Motor neuron (in vitro differentiated cells): ENCODE measurements at regions not wholly inside any gene's neighbourhood (a gene's known extent, or its start where the extent isn't known, plus 50 kb on each side); places are given as distances from the start of the nearest gene placed in this dataset.

Experiments used
- ATAC-seq, 8 experiments: fragments of 200-7000 bp; cut with Tn5 transposase; replicated peaks in 6 of 8; 2 replicates each; pipeline ENCODE4 v1.8.0; 2021; ENCODE audit warnings: mild to moderate bottlenecking in 8 of 8, moderate library complexity in 8 of 8
- H3K27ac ChIP-seq, 2 donors: fragments of 250-450 bp; sonication (Bioruptor Pico); 2 replicates each; pipeline ENCODE4 v1.9.0; 2021; ENCODE audit warnings: antibody characterized with exemption in 2 of 2, mild to moderate bottlenecking in 2 of 2, moderate library complexity in 1 of 2
- H3K4me1 ChIP-seq, 2 donors: fragments of 250-450 bp; sonication (Bioruptor Pico); replicated peaks in 1 of 2; 2 replicates each; pipeline ENCODE4 v1.6.1; 2021; ENCODE audit warnings: antibody characterized with exemption in 2 of 2, mild to moderate bottlenecking in 2 of 2, moderate library complexity in 1 of 2
- H3K4me3 ChIP-seq, 5 donors: fragments of 250-450 bp; sonication (Bioruptor Pico); 2 replicates each; pipeline ENCODE4 v1.9.0; 2021; ENCODE audit warnings: antibody characterized with exemption in 5 of 5, mild to moderate bottlenecking in 5 of 5, moderate library complexity in 4 of 5
- WGBS, 10 experiments: fragments of 450-650 bp; shearing (Covaris generic); methylation state at CpG; one replicate each; pipeline ENCODE4 v1.0.0; 2022; 5-methylcytosine and 5-hydroxymethylcytosine counted together
- in situ Hi-C, 9 experiments: fragments of 400-800 bp; cut with MboI; loops; one replicate each; pipeline ENCODE4 v1.15.0; 2021; ENCODE audit warnings: low sequenced_read_pairs in 9 of 9, low pct_unique_long_range_greater_than_20kb in 2 of 9; ENCODE audit not compliant: unreplicated experiment in 9 of 9

DNA sequence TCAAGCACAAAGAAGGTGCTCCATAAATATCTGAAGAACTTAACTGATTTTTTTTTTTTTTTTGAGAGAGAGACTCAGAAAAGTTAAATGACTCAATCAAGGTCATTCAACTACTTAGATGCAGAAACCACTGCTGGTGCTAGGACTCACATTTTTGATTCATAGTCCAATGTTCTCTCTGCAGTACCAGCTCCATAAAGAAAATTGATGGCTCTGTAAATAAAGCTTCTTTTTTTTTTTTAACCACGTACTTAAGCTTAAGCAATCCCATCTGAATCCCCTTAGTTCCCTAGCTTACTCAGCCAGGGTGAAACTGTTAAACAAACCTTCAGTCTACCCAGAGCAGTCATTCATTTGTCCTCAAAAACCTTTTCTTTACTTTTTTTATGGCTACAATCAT is 657.0 kb upstream of the WWC1 start:
- in situ Hi-C loops: no loop called here
- Histone ChIP-seq H3K4me1 (peaks cover 0 to 4% of the 10 kb centered on the region in 2 donors), H3K27ac (no peak overlapping the region), H3K4me3 (no peak overlapping the region)
- 0 to 83% (median 35%) methylated on average over 1 of the region's 1 CpG; no CpG with 5 or more reads in 2 of the 10 experiments for WGBS, 10 experiments
- peak in 2 of 8 experiments; percentile 12 to 47 for ATAC-seq

DNA sequence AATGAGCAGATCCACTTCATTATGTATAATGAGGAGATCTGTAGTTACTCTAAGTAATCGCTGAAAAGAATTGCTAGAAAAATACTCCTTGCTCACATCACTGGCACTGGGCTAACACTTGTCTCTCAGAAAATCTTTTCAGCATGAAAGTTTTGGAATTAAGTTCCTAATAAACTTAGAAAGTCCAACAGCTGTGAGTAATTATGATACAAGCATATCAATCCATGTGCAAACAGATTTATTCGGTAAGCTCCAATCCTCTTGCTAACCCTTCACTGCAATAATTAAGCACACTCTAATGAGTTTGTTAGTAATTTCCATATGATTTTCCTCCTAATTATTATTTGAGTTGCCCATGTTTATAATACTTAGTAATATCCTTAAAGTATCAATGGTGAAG is 652.6 kb upstream of the WWC1 start:
- no peak for ATAC-seq
- in situ Hi-C loops: no loop called here
- Histone ChIP-seq H3K4me3 (no peak overlapping the region), H3K4me1 (peaks cover 0 to 4% of the 10 kb centered on the region in 2 donors), H3K27ac (no peak overlapping the region)
- WGBS, 10 experiments: 0 to 100% (median 80%) methylated on average over 1 to 2 of the region's 2 CpGs

DNA sequence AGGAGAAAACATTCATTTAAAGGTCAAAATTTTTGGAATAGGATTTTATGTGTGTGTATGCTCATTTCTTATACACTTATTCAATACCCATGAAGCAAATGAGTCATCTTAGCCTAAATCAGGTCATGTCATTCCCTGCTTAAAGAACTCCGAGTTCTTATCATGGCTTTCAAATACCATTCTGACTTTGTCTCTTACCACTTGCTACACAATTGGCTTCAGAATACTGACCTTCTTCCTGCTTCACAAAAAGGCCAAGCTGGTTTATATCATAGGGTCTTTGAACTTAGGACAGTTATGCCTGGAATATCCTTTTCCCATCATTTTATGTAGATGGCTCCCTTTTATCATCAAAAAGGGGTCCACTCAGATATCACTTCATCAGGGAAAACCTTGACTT is 652.2 kb upstream of the WWC1 start:
- no peak overlapping the region for H3K27ac ChIP-seq
- in situ Hi-C loops: no loop called here
- no peak for ATAC-seq
- H3K4me3 ChIP-seq: no peak overlapping the region
- WGBS, 10 experiments: 0 to 83% (median 78%) methylated on average over 1 of the region's 1 CpG; no CpG with 5 or more reads in 3 of the 10 experiments
- peaks cover 0 to 4% of the 10 kb centered on the region in 2 donors for H3K4me1 ChIP-seq

DNA sequence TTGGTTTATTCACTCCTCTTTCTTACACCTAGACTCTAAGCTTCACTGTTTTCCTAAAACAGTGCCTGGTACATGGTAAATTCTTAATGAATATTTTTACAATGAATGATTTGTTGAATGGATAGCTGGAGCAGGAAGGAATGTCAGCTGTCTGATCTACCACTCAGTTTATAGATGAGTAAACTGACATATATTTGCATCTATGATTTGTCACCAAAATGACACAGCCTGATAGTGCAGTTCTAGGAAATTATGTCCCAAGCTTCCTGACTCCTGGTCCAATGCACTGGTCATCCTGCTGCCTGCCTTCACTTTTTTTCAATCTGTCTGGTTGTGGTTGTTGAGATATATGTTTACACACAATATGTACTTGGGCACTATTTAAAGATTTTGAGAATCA is 651.7 kb upstream of the WWC1 start:
- Histone ChIP-seq H3K4me1 (peaks cover 0 to 4% of the 10 kb centered on the region in 2 donors), H3K27ac (no peak overlapping the region), H3K4me3 (no peak overlapping the region)
- in situ Hi-C loops: no loop called here
- peak in 1 of 8 experiments; percentile 26 for ATAC-seq

DNA sequence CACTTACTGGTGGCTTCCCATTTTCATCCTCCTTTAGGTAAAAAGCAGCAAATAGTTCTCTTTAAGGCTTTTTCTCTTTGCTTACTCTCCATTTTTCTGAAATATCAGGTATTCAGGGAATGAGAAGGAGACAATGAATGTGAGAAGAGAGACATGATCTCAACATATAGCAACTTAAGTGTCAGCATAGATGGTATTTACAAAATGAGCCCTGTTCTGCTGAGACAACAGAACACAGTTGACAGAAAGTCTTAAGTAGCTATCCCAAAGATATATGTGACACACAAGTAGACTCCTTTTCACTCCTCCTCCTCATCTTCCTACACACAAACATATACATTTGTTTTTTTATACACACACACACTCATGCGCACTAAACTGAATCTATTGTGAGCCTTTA is 649.3 kb upstream of the WWC1 start:
- 80 to 100% (median 100%) methylated on average over 1 of the region's 1 CpG; no CpG with 5 or more reads in 2 of the 10 experiments for WGBS, 10 experiments
- Histone ChIP-seq H3K27ac (no peak overlapping the region), H3K4me3 (no peak overlapping the region), H3K4me1 (peaks cover 0 to 4% of the 10 kb centered on the region in 2 donors)
- ATAC-seq: no peak
- in situ Hi-C loops: no loop called here

DNA sequence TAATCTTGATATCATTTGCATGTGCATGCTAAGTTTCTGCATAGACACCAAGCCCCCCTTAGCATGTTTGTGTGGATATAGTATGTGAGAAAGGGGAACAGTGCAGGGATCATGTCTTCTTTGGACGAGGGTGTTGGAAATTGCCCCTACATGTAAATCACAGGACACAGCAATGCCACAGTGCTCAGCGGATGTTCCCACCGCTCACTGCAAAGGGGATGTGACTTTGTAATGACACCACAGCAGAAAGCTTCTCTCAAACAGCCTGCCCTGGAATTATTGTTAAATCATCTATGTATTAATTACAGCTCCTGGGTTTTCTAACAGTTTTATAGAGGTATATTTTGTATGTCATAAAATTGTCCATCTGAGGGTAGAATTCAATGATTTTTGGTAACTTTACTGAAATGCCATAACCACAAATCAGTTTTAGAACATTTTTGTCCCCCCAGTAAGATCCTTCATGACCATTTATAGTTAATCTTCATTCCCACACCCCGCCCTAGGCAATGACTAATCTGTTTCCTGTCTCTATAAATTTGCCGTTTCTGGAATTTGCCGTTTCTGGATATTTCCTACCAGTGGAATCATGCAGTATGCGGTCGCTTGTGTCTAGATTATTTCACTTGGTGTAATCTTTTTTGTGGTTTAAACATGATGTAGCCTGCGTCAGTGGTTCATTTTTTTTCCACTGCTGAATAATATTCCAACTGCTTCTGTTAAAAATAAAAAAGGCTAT is 648.5 kb upstream of the WWC1 start:
- Histone ChIP-seq H3K27ac (no peak overlapping the region), H3K4me3 (no peak overlapping the region), H3K4me1 (peaks cover 0 to 4% of the 10 kb centered on the region in 2 donors)
- peak in 2 of 8 experiments; percentile 90 to 92 for ATAC-seq
- in situ Hi-C loops: no loop called here
- 7 to 98% (median 88%) methylated on average over 4 to 9 of the region's 9 CpGs for WGBS, 10 experiments

DNA sequence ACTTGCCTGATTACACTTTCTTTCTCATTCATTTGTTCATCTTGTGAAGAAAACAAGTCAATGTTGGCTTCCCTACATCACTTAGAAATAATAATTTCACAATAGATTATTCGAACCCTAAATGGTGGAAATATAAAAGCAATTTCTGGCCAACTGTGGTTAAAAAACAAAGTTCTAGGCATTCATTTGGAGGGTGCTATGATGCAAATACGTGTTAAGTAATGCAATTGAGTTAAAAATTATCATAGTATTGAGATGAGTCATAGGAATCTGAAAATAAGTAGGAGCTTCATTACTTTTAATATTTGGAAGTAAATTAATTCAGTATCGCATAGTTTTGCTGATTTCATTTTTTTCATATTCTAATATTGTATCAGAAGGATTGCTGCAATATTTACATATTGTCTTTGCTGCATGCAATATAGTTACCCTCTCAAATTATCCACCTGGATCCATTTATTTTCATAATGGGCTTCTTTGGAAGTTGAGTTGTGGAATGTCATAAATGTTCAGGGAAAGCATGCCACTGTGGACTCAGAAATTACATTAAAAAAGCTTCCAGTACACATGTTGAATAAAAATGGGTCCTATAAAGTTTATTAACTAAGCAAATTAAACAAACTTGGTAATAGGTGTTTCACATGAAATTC is 647.7 kb upstream of the WWC1 start:
- ATAC-seq: peak in 2 of 8 experiments; percentile 10 to 36
- no peak overlapping the region for H3K4me3 ChIP-seq
- H3K4me1 ChIP-seq: peaks cover 0 to 2% of the 10 kb centered on the region in 2 donors
- 0 to 100% (median 92%) methylated on average over 1 to 3 of the region's 3 CpGs for WGBS, 10 experiments
- no peak overlapping the region for H3K27ac ChIP-seq
- in situ Hi-C loops: no loop called here

DNA sequence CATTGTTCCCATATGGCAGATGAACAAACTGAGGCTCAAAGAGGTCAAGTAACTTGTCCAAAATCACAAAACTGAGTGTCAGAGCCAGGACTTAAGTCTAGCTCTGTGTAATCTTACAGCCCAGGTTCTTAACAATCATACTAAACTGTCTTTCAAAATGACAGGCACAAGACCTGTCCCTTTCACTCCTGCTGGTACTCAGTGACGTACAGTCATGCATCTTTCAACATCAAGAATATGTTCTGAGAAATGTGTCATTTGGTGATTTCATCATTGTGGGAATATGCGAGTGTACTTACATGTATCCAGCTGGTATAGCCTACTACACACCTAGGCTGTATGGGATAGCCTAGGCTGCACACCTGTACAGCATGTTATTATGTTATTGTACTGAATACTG is 646.8 kb upstream of the WWC1 start:
- Histone ChIP-seq H3K4me3 (no peak overlapping the region), H3K4me1 (peaks cover 1 to 5% of the 10 kb centered on the region in 2 donors), H3K27ac (no peak overlapping the region)
- in situ Hi-C loops: no loop called here
- peak in 2 of 8 experiments; percentile 13 to 21 for ATAC-seq
- 33 to 100% (median 91%) methylated on average over 1 to 2 of the region's 2 CpGs; no CpG with 5 or more reads in 2 of the 10 experiments for WGBS, 10 experiments

DNA sequence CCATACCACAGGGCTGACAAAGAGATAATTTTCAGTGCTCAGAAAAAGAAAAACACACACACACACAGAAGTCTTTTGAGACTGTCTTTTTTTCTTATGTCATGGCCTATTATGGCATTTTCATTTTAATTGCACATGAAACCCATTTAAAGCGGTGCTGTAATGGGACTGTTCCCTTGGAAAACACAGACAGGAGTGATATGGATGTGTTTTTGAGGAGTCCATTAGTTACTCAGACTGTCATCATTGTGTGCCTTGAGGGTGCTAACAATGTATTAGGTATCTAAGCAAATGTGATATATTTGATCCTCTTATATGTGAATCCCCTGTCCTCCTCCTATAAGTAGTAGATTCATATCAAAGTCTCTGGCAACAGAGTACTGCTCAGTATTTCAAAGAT is 642.0 kb upstream of the WWC1 start:
- H3K27ac ChIP-seq: no peak overlapping the region
- ATAC-seq: peak in 5 of 8 experiments; percentile 61 to 69 (median 62)
- WGBS, 10 experiments: 20 to 86% (median 38%) methylated on average over 1 of the region's 1 CpG; no CpG with 5 or more reads in 5 of the 10 experiments
- H3K4me1 ChIP-seq: peaks cover 4 to 10% of the 10 kb centered on the region in 2 donors
- in situ Hi-C loops: no loop called here
- H3K4me3 ChIP-seq: no peak overlapping the region

DNA sequence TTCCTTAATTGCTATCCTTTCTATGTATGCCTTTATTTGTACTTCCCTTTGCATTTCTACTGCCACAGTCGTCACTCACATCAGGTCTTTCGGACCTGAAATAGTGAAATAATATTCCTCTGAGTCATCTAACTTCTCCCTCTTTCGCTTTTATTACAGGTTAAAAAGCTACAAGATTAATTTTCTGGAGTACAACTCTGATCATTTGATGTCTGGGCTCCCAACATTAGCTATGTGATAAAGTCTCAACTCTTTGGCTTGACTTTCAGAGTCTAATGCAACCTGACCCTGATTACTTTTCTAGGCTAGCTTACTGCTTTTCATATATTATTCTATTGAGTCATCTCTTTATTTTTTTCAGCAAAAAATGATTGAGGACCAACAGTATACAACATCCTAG is 638.8 kb upstream of the WWC1 start:
- in situ Hi-C loops: no loop called here
- Histone ChIP-seq H3K4me3 (no peak overlapping the region), H3K4me1 (peaks cover 4 to 10% of the 10 kb centered on the region in 2 donors), H3K27ac (no peak overlapping the region)
- ATAC-seq: no peak
- WGBS, 10 experiments: 22 to 100% (median 91%) methylated on average over 2 to 3 of the region's 3 CpGs

DNA sequence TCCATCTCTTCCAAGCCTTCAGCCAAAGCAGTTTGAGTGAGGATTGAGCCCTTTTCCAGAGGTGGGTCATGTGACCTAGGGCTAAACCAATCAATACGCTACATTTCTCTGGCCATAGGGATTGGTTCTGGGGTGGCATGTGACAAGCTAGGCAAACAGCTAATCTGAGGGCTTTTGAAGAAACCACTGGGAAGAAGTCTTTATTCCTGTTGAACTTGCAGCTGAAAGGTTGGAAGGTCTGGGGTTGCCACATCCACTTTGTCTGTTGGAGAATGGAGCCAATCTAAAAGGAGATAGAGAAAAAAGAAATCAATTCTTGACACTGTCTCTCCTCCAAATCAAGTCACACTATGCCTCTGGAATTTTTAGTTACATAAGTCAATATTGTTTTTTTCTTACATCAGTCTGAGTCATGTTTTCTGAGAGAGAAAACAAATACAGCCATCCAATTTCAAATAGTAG is 637.8 kb upstream of the WWC1 start:
- WGBS, 10 experiments: 75 to 100% (median 90%) methylated on average over 1 of the region's 1 CpG; no CpG with 5 or more reads in 6 of the 10 experiments
- Histone ChIP-seq H3K27ac (no peak overlapping the region), H3K4me1 (peaks cover 4 to 10% of the 10 kb centered on the region in 2 donors), H3K4me3 (no peak overlapping the region)
- ATAC-seq: no peak
- in situ Hi-C loops: no loop called here

DNA sequence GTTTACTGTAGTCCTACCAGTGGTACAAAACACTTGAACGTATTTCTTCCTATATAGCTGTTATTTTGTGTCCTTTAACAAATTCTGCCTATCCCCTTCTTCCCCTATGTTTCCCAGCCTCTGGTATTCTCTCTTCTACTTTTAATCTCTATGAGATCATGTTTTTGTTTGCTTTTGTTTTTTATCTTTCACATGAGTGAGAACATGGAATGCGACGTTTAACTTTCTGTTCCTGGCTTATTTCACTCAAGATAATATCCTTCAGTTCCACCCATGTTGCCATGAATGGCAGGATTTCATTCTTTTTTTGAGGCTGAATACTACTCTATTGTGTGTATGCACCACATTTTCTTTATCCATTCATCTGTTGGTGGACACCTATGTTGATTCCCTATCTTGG is 634.4 kb upstream of the WWC1 start:
- Histone ChIP-seq H3K27ac (no peak overlapping the region), H3K4me3 (no peak overlapping the region), H3K4me1 (peaks cover 0 to 3% of the 10 kb centered on the region in 2 donors)
- 72 to 100% (median 89%) methylated on average over 1 to 3 of the region's 3 CpGs; no CpG with 5 or more reads in 1 of the 10 experiments for WGBS, 10 experiments
- ATAC-seq: no peak
- in situ Hi-C loops: no loop called here

DNA sequence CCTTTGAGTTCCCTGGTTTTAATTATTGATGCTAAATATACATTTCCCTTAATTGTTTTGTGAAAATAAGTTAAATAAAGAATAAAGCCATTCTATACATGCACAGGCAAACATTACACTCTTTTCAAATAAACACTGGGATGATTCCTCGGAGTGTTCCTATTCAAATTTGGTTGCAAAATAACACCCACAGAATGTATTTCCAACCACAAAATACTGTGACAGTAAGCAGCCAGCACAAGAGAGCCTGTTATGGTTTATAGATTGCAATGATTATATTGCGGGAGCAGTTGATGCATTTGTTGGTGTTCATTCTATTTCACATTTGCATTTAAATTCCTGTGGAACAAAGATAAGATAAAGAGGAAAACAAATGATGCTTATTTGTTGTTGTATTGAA is 632.6 kb upstream of the WWC1 start:
- in situ Hi-C loops: no loop called here
- Histone ChIP-seq H3K27ac (no peak overlapping the region), H3K4me1 (peaks cover 0 to 3% of the 10 kb centered on the region in 2 donors), H3K4me3 (no peak overlapping the region)
- no peak for ATAC-seq
- WGBS, 10 experiments: 0 to 100% (median 62%) methylated on average over 1 to 2 of the region's 2 CpGs; no CpG with 5 or more reads in 2 of the 10 experiments
